K562 (cell line): ENCODE measurements at regions not wholly inside any gene's neighbourhood (a gene's known extent, or its start where the extent isn't known, plus 50 kb on each side); places are given as distances from the start of the nearest gene placed in this dataset.

ENCODE experiments used
- ARID4B ChIP-seq: sonication (generic); formaldehyde crosslinking; IDR thresholded peaks from 2 replicates; pipeline ENCODE4 v1.8.0; 2022; ENCODE audit warnings: mild to moderate bottlenecking, missing genetic modification reagents
- ATF6 ChIP-seq: sonication (generic); formaldehyde crosslinking; IDR thresholded peaks from 2 replicates; pipeline ENCODE4 v1.4.0; 2020; ENCODE audit warnings: mild to moderate bottlenecking, missing genetic modification reagents
- CTCF ChIP-seq, 3 experiments: IDR thresholded peaks in 2 of 3; conservative IDR thresholded peaks in 1 of 3; 2 replicates each; pipeline ENCODE4 v1.5.1; 2011 to 2012; ENCODE audit warnings: low read length in 3 of 3, mild to moderate bottlenecking in 3 of 3, control low read depth in 2 of 3, improper control_type of control experiment in 1 of 3, inconsistent platforms in 1 of 3, low read depth in 1 of 3, mixed read lengths in 1 of 3, moderate library complexity in 1 of 3; ENCODE audit not compliant: insufficient read depth in 2 of 3
- E4F1 ChIP-seq: fragments of 250-450 bp; sonication (Bioruptor Pico); IDR thresholded peaks from 2 replicates; pipeline ENCODE4 v1.5.0; 2021; ENCODE audit warnings: mild to moderate bottlenecking, borderline replicate concordance
- HOMEZ ChIP-seq: fragments of 250-450 bp; sonication (Bioruptor Pico); IDR thresholded peaks from 2 replicates; pipeline ENCODE4 v1.4.0; 2020; ENCODE audit warnings: mild to moderate bottlenecking, moderate library complexity
- MTA3 ChIP-seq: fragments of 450-650 bp; formaldehyde crosslinking; IDR thresholded peaks from 2 replicates; pipeline ENCODE4 v1.6.1; 2017; ENCODE audit warnings: mild to moderate bottlenecking, borderline replicate concordance
- RBM22 ChIP-seq: fragments of 200-400 bp; formaldehyde crosslinking; IDR thresholded peaks from 2 replicates; pipeline ENCODE4 v1.6.1; 2018; ENCODE audit warnings: low read length, low read depth; ENCODE audit not compliant: poor library complexity, severe bottlenecking
- SOX6 ChIP-seq: fragments of 450-650 bp; IDR thresholded peaks from 2 replicates; pipeline ENCODE4 v1.6.1; 2014; ENCODE audit warnings: mild to moderate bottlenecking
- TFAP4 ChIP-seq: sonication (generic); formaldehyde crosslinking; IDR thresholded peaks from 2 replicates; pipeline ENCODE4 v1.8.0; 2022; ENCODE audit warnings: missing genetic modification reagents, mild to moderate bottlenecking, moderate library complexity, borderline replicate concordance
- ZKSCAN8 ChIP-seq: fragments of 200-800 bp; sonication (Bioruptor generic); IDR thresholded peaks from 2 replicates; pipeline ENCODE4 v1.6.1; 2016; ENCODE audit warnings: missing genetic modification characterization, missing compliant biosample characterization

- no peak for TF ChIP-seq ARID4B
- no peak for TF ChIP-seq RBM22
- peak; percentile 90 to 96 (median 94) for TF ChIP-seq CTCF (IDR thresholded peaks at IDR 0.05 in 2 of 3, conservative IDR thresholded peaks at IDR 0.05 in 1 of 3; ENCODE audit: insufficient read depth in 2 of 3, low read depth in 1 of 3, low read length in 3 of 3)
- no peak for TF ChIP-seq ATF6
- peak; percentile 80; the same call in 1 of the 2 replicates for TF ChIP-seq TFAP4 (CRISPR knock-in tag)
- no peak for TF ChIP-seq HOMEZ
- TF ChIP-seq SOX6: no peak
- no peak for TF ChIP-seq ZKSCAN8 (CRISPR knock-in tag)
- TF ChIP-seq MTA3: no peak
- TF ChIP-seq E4F1 (CRISPR knock-in tag): no peak
These were observed 234.9 kb upstream of the CIBAR2 start (continued) for GRCh38 chr16:85347213-85347591.
